ENCODE measurements at regions not wholly inside any gene's neighbourhood (a gene's known extent, or its start where the extent isn't known, plus 50 kb on each side); places are given as distances from the start of the nearest gene placed in this dataset.

DNA sequence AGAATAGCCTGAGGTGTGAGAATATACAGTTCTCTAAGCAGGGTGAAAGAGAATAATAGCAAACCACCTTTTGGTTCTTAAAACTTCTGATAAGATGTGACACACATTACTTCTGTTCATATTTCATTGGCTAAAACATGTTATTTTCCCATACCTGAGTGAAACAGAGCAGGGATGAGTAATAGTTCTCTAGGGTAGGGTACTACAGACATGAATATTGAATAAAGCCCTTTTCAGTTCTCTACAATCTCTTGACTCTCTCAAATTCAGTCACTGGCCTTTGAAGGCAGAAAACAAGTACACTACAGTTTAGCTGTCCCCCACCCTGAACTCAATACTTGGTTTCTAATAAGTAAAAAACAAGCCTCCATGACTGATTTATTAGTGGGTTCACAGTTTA, 454.1 kb upstream of the MDGA2 start:
- H3K4me1 ChIP-seq (ENCODE audit: control insufficient read depth in 1 of 2, insufficient read depth in 2 of 2, low read length in 2 of 2): no peaks in the 10 kb centered on the region
- no peak overlapping the region for H3K27ac ChIP-seq (ENCODE audit: low read depth, low read length)
- H3K9me3 ChIP-seq (ENCODE audit: insufficient read depth, low read depth, low read length): no peaks in the 10 kb centered on the region
- no peak overlapping the region for H3K4me2 ChIP-seq (ENCODE audit: low read length)
- no peak overlapping the region for H3K18ac ChIP-seq (ENCODE audit: low read length)
- H4K12ac ChIP-seq (ENCODE audit: low read depth, low read length): no peak overlapping the region
- H4K91ac ChIP-seq (ENCODE audit: low read depth, low read length): no peak overlapping the region
- no peak overlapping the region for H2BK5ac ChIP-seq (ENCODE audit: low read depth, low read length, poor library complexity)
- no peak overlapping the region for H3K14ac ChIP-seq (ENCODE audit: low read length)
- H3K79me1 ChIP-seq (ENCODE audit: low read length): no peaks in the 10 kb centered on the region
- no peak overlapping the region for H3K9ac ChIP-seq (ENCODE audit: low read length)
- no peak overlapping the region for H2AFZ ChIP-seq (ENCODE audit: insufficient read depth, low read length, poor library complexity)
- H3K79me2 ChIP-seq (ENCODE audit: control insufficient read depth, insufficient read depth, low read length, poor library complexity): no peaks in the 10 kb centered on the region
- no peaks in the 10 kb centered on the region for H3K27me3 ChIP-seq (ENCODE audit: insufficient read depth, low read length)
- no peak overlapping the region for H2AK5ac ChIP-seq (ENCODE audit: low read length)
- no peak overlapping the region for H3K4me3 ChIP-seq (ENCODE audit: low read depth, low read length)
- H2BK120ac ChIP-seq (ENCODE audit: insufficient read depth, low read length, poor library complexity): no peak overlapping the region
- no peak overlapping the region for H3K23ac ChIP-seq (ENCODE audit: low read length)
- no peak overlapping the region for H3K4ac ChIP-seq (ENCODE audit: low read depth, low read length)
- no peak for DNase-seq
- no peak overlapping the region for H4K8ac ChIP-seq (ENCODE audit: low read depth, low read length)
- no peak overlapping the region for H2BK12ac ChIP-seq (ENCODE audit: low read length)
- H3K36me3 ChIP-seq (ENCODE audit: control insufficient read depth in 1 of 2, insufficient read depth in 2 of 2, low read length in 2 of 2): no peaks in the 10 kb centered on the region

DNA sequence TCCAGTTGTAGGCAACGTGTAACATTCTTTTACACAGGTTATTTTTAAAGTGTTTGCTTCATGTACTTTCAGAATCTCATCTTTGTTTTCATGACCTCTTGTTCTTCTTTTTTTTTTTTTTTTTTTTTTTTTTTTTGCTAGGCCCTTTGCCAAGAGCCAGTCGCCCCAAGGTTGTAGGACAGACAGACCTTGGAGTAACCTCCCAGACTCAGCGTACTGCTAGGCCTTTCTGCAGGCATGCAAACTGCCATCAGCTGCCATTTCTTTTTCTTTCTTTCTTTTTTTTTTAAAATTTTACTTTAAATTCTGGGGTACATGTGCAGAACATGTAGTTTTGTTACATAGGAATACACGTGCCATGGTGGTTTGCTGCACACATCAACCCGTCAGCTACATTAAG, 452.3 kb upstream of the MDGA2 start:
- Histone ChIP-seq H4K91ac (ENCODE audit: low read depth, low read length) (no peak overlapping the region), H2AK5ac (ENCODE audit: low read length) (no peak overlapping the region), H3K36me3 (ENCODE audit: control insufficient read depth in 1 of 2, insufficient read depth in 2 of 2, low read length in 2 of 2) (no peaks in the 10 kb centered on the region), H3K79me2 (ENCODE audit: control insufficient read depth, insufficient read depth, low read length, poor library complexity) (no peaks in the 10 kb centered on the region), H3K4me2 (ENCODE audit: low read length) (no peak overlapping the region), H3K27ac (ENCODE audit: low read depth, low read length) (no peak overlapping the region), H3K14ac (ENCODE audit: low read length) (no peak overlapping the region), H3K4ac (ENCODE audit: low read depth, low read length) (no peak overlapping the region), H4K8ac (ENCODE audit: low read depth, low read length) (no peak overlapping the region), H2BK120ac (ENCODE audit: insufficient read depth, low read length, poor library complexity) (no peak overlapping the region), H2AFZ (ENCODE audit: insufficient read depth, low read length, poor library complexity) (no peak overlapping the region), H3K4me1 (ENCODE audit: control insufficient read depth in 1 of 2, insufficient read depth in 2 of 2, low read length in 2 of 2) (no peaks in the 10 kb centered on the region), H3K4me3 (ENCODE audit: low read depth, low read length) (no peak overlapping the region), H3K9me3 (ENCODE audit: insufficient read depth, low read depth, low read length) (no peaks in the 10 kb centered on the region), H4K12ac (ENCODE audit: low read depth, low read length) (no peak overlapping the region), H2BK5ac (ENCODE audit: low read depth, low read length, poor library complexity) (no peak overlapping the region), H3K23ac (ENCODE audit: low read length) (no peak overlapping the region), H3K27me3 (ENCODE audit: insufficient read depth, low read length) (no peaks in the 10 kb centered on the region), H3K18ac (ENCODE audit: low read length) (no peak overlapping the region), H3K9ac (ENCODE audit: low read length) (no peak overlapping the region), H3K79me1 (ENCODE audit: low read length) (no peaks in the 10 kb centered on the region), H2BK12ac (ENCODE audit: low read length) (no peak overlapping the region)
- no peak for DNase-seq
- no CpG with 5 or more reads among the region's 5 CpGs for WGBS (ENCODE audit: extremely low coverage, insufficient coverage, insufficient read length)

DNA sequence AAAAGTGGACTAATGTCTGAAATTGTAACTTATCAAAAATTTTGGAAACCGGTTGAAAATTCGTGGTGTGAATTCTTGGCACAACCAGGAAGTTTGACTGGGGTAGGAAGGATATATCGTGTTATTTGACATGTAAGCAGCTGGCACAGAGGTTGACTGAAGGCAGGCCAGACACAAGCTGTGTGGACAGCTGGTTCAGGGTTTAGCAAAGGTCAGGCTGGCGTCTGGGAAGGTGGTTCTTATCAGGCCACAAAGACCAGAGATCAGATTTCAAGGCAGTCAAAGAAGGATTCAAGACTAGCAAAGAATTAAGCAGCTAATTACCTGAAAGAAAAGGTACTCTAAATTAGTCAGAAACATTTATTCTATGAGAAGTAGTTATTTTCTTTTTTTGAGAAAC, 450.2 kb upstream of the MDGA2 start:
- no peak overlapping the region for H3K4me3 ChIP-seq (ENCODE audit: low read depth, low read length)
- no peak overlapping the region for H4K8ac ChIP-seq (ENCODE audit: low read depth, low read length)
- H4K91ac ChIP-seq (ENCODE audit: low read depth, low read length): no peak overlapping the region
- no peak overlapping the region for H3K27ac ChIP-seq (ENCODE audit: low read depth, low read length)
- H3K14ac ChIP-seq (ENCODE audit: low read length): no peak overlapping the region
- WGBS (ENCODE audit: extremely low coverage, insufficient coverage, insufficient read length): no CpG with 5 or more reads among the region's 4 CpGs
- no peak overlapping the region for H2BK120ac ChIP-seq (ENCODE audit: insufficient read depth, low read length, poor library complexity)
- H3K9me3 ChIP-seq (ENCODE audit: insufficient read depth, low read depth, low read length): no peaks in the 10 kb centered on the region
- H3K9ac ChIP-seq (ENCODE audit: low read length): no peak overlapping the region
- H3K18ac ChIP-seq (ENCODE audit: low read length): no peak overlapping the region
- H3K4me2 ChIP-seq (ENCODE audit: low read length): no peak overlapping the region
- H2BK5ac ChIP-seq (ENCODE audit: low read depth, low read length, poor library complexity): no peak overlapping the region
- H4K12ac ChIP-seq (ENCODE audit: low read depth, low read length): no peak overlapping the region
- H3K79me2 ChIP-seq (ENCODE audit: control insufficient read depth, insufficient read depth, low read length, poor library complexity): no peaks in the 10 kb centered on the region
- no peak overlapping the region for H2BK12ac ChIP-seq (ENCODE audit: low read length)
- no peaks in the 10 kb centered on the region for H3K27me3 ChIP-seq (ENCODE audit: insufficient read depth, low read length)
- H3K4me1 ChIP-seq (ENCODE audit: control insufficient read depth in 1 of 2, insufficient read depth in 2 of 2, low read length in 2 of 2): no peaks in the 10 kb centered on the region
- no peak overlapping the region for H3K23ac ChIP-seq (ENCODE audit: low read length)
- H2AK5ac ChIP-seq (ENCODE audit: low read length): no peak overlapping the region
- no peaks in the 10 kb centered on the region for H3K79me1 ChIP-seq (ENCODE audit: low read length)
- H3K4ac ChIP-seq (ENCODE audit: low read depth, low read length): no peak overlapping the region
- no peak overlapping the region for H2AFZ ChIP-seq (ENCODE audit: insufficient read depth, low read length, poor library complexity)
- no peaks in the 10 kb centered on the region for H3K36me3 ChIP-seq (ENCODE audit: control insufficient read depth in 1 of 2, insufficient read depth in 2 of 2, low read length in 2 of 2)
- no peak for DNase-seq

DNA sequence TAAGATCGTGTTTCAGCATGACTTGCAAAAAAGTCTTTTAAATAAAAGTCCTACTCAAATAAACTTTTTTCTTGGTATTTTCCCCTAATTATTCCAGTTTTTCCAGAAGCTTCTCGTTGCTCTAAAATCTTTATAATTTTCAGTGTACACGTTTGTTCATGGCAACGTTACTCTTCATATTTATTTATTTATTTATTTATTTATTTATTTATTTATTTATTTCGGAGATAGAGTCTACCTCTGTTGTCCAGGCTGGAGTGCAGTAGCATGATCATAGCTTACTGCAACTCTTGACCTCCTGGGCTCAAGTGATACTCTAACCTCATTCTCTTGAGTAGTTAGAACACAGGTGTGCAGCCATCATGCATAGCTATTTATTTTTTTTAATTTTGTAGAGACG, 438.3 kb upstream of the MDGA2 start:
- Histone ChIP-seq H2BK5ac (ENCODE audit: low read depth, low read length, poor library complexity) (no peak overlapping the region), H3K23ac (ENCODE audit: low read length) (no peak overlapping the region), H2AK5ac (ENCODE audit: low read length) (no peak overlapping the region), H3K27me3 (ENCODE audit: insufficient read depth, low read length) (no peaks in the 10 kb centered on the region), H3K4me1 (ENCODE audit: control insufficient read depth in 1 of 2, insufficient read depth in 2 of 2, low read length in 2 of 2) (no peaks in the 10 kb centered on the region), H3K9me3 (ENCODE audit: insufficient read depth, low read depth, low read length) (no peaks in the 10 kb centered on the region), H3K18ac (ENCODE audit: low read length) (no peak overlapping the region), H3K4ac (ENCODE audit: low read depth, low read length) (no peak overlapping the region), H3K14ac (ENCODE audit: low read length) (no peak overlapping the region), H2AFZ (ENCODE audit: insufficient read depth, low read length, poor library complexity) (no peak overlapping the region), H4K12ac (ENCODE audit: low read depth, low read length) (no peak overlapping the region), H3K36me3 (ENCODE audit: control insufficient read depth in 1 of 2, insufficient read depth in 2 of 2, low read length in 2 of 2) (no peaks in the 10 kb centered on the region), H3K27ac (ENCODE audit: low read depth, low read length) (no peak overlapping the region), H2BK12ac (ENCODE audit: low read length) (no peak overlapping the region), H3K4me3 (ENCODE audit: low read depth, low read length) (no peak overlapping the region), H3K79me1 (ENCODE audit: low read length) (no peaks in the 10 kb centered on the region), H3K4me2 (ENCODE audit: low read length) (no peak overlapping the region), H2BK120ac (ENCODE audit: insufficient read depth, low read length, poor library complexity) (no peak overlapping the region), H3K9ac (ENCODE audit: low read length) (no peak overlapping the region), H4K8ac (ENCODE audit: low read depth, low read length) (no peak overlapping the region), H4K91ac (ENCODE audit: low read depth, low read length) (no peak overlapping the region), H3K79me2 (ENCODE audit: control insufficient read depth, insufficient read depth, low read length, poor library complexity) (no peaks in the 10 kb centered on the region)
- DNase-seq: no peak
- no CpG with 5 or more reads among the region's 6 CpGs for WGBS (ENCODE audit: extremely low coverage, insufficient coverage, insufficient read length)

DNA sequence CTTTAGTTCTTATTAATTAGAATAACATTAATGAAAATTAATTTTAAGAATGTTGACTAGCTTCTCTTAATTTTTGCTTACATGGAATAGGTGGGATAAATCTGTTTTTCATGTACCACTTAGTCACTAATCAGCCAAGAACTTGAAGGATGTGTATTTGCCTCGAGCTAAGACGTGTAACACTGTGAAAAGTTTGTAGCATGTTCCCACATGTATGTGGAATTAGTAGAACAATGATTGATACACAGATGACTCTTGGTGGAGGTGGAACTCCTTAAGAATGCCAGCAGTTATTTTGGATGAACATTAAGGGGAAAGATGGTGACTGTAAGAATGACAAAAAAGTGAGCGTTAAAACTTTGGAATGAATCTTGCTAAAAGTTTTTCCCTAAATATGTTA, 435.7 kb upstream of the MDGA2 start:
- H3K27me3 ChIP-seq (ENCODE audit: insufficient read depth, low read length): no peaks in the 10 kb centered on the region
- no peaks in the 10 kb centered on the region for H3K9me3 ChIP-seq (ENCODE audit: insufficient read depth, low read depth, low read length)
- H4K91ac ChIP-seq (ENCODE audit: low read depth, low read length): no peak overlapping the region
- no peak overlapping the region for H3K27ac ChIP-seq (ENCODE audit: low read depth, low read length)
- no peak overlapping the region for H3K23ac ChIP-seq (ENCODE audit: low read length)
- no peaks in the 10 kb centered on the region for H3K79me1 ChIP-seq (ENCODE audit: low read length)
- no peak overlapping the region for H3K18ac ChIP-seq (ENCODE audit: low read length)
- H2BK5ac ChIP-seq (ENCODE audit: low read depth, low read length, poor library complexity): no peak overlapping the region
- no peak overlapping the region for H3K4ac ChIP-seq (ENCODE audit: low read depth, low read length)
- no peak overlapping the region for H3K4me3 ChIP-seq (ENCODE audit: low read depth, low read length)
- no CpG with 5 or more reads among the region's 3 CpGs for WGBS (ENCODE audit: extremely low coverage, insufficient coverage, insufficient read length)
- H2BK120ac ChIP-seq (ENCODE audit: insufficient read depth, low read length, poor library complexity): no peak overlapping the region
- no peak overlapping the region for H2AK5ac ChIP-seq (ENCODE audit: low read length)
- H4K12ac ChIP-seq (ENCODE audit: low read depth, low read length): no peak overlapping the region
- no peaks in the 10 kb centered on the region for H3K4me1 ChIP-seq (ENCODE audit: control insufficient read depth in 1 of 2, insufficient read depth in 2 of 2, low read length in 2 of 2)
- no peak overlapping the region for H3K9ac ChIP-seq (ENCODE audit: low read length)
- H4K8ac ChIP-seq (ENCODE audit: low read depth, low read length): no peak overlapping the region
- no peak for DNase-seq
- no peak overlapping the region for H3K14ac ChIP-seq (ENCODE audit: low read length)
- no peak overlapping the region for H2AFZ ChIP-seq (ENCODE audit: insufficient read depth, low read length, poor library complexity)
- H3K4me2 ChIP-seq (ENCODE audit: low read length): no peak overlapping the region
- no peak overlapping the region for H2BK12ac ChIP-seq (ENCODE audit: low read length)
- H3K79me2 ChIP-seq (ENCODE audit: control insufficient read depth, insufficient read depth, low read length, poor library complexity): no peaks in the 10 kb centered on the region
- H3K36me3 ChIP-seq (ENCODE audit: control insufficient read depth in 1 of 2, insufficient read depth in 2 of 2, low read length in 2 of 2): no peaks in the 10 kb centered on the region
